ENCODE measurements at regions not wholly inside any gene's neighbourhood (a gene's known extent, or its start where the extent isn't known, plus 50 kb on each side); places are given as distances from the start of the nearest gene placed in this dataset.

DNA sequence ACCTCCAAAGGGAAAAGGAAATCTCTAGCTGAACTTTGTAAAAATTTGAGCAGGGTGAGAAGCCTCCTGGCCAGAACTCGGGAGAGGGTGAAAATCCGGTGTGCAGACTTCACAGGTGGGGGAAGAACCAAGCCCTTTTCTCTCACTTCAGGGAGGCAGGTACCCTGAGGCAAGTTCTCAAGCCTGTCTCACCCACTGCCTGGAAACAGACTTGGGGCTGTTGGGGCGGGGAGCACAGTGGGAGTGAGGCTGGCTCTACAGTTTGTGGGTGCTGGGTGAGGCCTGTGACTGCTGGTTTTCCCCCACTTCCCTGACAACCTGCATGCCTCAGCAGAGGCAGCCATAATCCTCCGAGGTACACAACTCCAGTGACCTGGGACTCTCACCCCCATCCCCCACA, 187.1 kb downstream of the KIF4B start:
- no peak for DNase-seq (ENCODE audit: low read depth in 2 of 2)

DNA sequence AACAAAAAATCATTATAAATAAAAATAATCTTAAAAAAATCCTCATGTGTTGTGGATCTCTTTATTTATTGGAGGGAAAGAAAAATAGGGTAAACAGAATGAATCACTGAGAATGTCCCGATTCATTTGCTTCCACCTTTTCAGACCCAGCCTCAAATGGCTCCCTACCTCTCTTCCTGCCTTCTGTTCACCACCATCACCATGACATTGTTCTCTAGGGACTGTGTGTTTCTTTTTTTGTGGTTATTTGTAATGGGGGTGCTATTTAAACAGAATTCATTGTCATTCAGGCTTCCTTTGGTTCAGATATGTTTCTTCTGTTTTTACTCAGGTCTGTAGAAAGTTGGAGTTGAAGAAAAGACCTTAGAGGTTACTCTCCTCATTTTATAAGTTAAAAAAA, 198.2 kb downstream of the KIF4B start:
- DNase-seq (ENCODE audit: low read depth in 2 of 2), result no peak

DNA sequence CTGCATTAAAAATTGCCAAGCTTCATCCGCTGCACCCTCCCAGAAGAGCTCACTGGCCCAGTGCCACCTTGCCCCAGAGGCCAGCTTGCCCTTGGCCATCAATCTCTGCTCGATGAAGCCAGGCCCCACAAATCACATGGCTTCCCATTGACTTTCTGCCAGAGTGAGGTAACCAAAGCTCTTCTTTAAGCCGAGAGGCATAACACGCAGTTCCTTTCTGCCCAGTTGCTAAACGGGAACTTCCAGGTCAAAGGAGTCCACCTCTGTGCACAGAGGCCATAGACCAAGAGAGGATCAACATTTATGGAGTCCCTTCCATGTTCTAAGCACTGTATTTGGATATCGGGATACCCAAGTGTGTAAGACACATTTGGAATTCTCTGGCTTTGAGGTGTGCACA, 208.8 kb downstream of the KIF4B start:
- no peak for DNase-seq (ENCODE audit: low read depth in 2 of 2)

DNA sequence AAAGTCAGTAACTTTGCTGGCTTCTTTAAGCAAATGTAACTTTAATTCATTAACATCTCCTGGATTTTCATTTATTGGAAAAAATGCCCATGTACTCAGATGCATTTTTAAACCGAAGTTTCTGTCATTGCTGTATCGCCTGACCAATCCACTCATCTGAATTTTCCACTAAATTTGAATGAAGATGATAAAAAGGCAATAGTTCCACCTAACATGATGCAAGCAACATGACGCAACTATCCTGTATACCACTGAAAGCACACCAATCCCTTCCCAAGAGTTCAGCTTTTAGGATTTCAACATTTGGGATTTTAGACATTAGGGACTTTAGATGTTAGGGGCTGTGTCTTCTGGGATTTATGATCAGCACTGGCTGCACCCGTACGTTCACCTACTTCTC, 215.6 kb downstream of the KIF4B start:
- no peak for DNase-seq (ENCODE audit: low read depth in 2 of 2)

DNA sequence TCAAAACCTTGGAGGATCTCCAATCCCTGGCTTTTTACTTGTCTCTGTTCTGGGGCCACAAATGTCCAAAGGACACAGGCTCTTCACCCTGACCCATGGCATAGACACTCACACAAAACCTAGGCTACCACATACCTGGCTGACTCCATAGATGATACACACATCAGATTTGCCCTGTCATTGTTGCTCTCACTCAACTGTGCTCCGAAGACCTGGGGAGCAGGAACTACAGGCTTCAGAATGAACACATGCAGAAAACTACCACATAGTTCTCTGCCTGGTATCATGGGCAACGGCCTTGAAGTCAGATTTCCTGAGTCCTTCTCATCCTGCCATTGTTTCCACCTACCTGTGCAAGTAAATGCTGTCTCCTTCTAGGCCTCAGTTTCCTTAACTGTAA, 226.2 kb downstream of the KIF4B start:
- DNase-seq (ENCODE audit: low read depth in 2 of 2), result no peak

DNA sequence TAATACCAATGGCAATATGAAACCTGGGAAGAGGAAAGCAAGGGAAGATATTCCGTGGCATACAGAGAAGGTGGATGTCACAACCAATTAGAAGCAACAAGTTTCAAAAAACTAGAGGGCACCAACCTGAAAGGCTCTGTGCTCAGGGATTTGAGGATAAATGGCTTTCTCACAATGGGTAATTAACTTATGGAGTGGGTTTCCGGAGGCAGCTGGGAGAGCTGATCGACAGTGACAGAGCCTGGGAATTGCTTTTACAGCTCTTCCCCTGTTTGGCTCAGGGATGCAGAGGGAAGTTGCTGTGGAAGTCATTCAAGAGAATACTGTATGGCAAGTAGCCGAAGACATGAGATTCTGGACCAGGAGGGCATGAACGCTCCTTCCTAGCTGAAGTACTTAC, 237.0 kb downstream of the KIF4B start:
- no peak for DNase-seq (ENCODE audit: low read depth in 2 of 2)

DNA sequence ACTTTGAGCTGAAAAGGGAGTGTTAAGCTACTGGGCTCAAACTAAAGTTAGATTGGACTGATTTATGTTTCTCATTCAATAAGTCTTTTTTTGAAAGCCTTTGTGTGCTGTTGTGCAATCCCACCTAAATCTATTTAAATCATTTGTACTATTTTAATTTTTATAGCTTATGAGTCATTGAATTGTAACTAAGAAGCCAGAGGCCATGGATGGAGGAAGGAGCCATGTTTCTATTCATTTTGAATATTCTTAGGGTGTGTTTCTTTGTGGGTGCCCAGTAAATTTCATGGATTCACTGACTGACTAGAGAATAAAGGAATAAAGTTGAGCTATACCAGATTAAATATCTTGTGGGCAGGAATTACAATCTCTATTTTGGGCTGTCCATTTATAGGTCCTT, 238.5 kb downstream of the KIF4B start:
- no peak for DNase-seq (ENCODE audit: low read depth in 2 of 2)

DNA sequence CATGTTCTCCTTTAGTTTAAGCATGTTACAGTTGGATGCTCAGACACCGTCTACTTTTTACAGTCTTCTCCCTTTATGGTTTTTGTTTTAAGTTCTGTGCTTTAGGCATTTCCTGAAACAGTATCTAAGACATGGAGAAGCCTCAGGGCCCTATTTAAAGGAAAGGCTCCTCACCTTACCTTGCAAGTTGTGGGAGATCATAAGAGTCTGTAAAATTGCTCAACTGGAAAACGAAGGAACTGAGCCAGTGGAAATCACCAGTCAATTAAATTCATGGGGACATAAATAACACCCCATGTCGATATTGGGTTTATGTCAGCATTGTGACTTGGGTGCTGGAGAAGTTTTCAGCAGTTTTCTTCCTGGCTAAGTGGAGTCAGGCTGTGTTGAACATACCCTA, 239.2 kb downstream of the KIF4B start:
- DNase-seq (ENCODE audit: low read depth in 2 of 2), result no peak

DNA sequence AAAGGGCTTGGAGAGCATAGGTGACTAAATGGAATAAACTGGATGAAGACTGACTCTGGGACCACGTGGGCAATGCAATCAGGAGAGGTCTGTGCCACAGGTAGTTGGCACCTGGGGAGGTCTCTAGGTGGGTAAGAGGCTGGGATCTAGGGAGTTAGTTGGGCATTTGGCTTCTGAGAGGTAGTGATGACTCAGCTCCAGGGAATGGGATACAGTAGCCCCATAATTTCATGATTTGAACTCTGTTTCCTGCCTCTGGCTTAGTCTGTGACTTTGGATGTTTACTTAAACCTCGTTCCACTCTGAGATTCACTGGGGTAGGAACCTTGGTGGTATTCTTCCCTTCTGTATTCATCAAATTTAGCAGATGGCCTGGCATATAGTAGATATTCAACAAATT, 240.8 kb downstream of the KIF4B start:
- DNase-seq (ENCODE audit: low read depth in 2 of 2), result no peak

DNA sequence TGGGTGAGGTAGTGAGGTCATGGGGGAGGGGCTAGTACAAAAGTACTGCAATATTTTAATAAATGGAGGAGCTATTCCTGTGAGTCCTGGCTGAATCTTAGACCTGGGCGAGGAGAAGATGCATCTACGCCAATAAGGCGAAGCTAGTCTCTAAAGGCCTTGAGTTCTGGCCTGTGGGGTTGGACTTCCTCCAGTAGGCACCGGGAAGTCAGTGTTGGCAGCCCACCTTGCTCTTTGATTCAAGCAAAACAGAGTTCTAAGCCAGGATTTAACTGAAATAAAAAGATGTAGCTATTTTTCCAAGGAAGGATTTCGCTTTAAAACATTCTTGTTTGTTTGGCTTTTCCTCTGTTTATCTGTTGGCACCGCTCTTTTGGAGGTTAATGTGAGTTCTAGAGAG, 244.6 kb downstream of the KIF4B start:
- no peak for DNase-seq (ENCODE audit: low read depth in 2 of 2)

DNA sequence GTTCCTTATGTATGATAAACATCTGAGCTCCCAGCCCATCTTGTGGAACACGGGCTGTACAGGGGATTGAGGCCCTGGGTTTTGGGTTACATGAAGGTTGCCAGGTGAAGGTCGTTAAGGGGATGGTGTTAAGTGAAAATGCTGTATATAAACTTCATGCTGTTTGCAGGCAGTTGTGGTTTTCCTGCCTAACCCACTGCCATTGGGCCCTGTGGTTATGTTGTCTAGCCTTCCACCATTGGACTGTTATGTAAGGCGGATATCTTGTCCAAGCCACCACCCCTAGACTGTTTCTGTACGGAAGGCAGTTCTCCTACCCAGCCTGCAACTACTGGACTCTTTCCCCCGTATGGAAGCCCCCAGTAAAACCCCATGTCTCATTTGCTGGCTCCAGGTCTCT, 246.1 kb downstream of the KIF4B start:
- DNase-seq (ENCODE audit: low read depth in 2 of 2), result no peak

DNA sequence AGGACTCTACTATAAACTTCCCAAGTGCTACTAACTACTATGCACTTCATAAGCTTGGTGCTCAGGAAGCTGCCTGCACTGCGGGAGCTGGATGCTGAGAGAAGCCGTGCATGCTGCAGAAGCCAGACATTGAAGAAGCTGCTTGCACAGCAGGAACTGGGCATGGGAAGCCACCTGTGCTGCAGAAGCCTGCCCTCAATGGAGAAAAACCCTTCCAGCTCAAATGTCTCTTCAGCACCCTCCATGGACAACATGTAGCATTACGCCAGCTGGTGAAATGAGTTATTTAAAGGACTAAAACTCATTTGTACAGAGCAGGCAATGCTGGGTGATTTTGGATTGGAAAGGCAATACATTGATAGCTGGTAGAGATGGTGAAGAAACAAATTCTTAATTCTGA, 247.2 kb downstream of the KIF4B start:
- DNase-seq (ENCODE audit: low read depth in 2 of 2), result no peak

DNA sequence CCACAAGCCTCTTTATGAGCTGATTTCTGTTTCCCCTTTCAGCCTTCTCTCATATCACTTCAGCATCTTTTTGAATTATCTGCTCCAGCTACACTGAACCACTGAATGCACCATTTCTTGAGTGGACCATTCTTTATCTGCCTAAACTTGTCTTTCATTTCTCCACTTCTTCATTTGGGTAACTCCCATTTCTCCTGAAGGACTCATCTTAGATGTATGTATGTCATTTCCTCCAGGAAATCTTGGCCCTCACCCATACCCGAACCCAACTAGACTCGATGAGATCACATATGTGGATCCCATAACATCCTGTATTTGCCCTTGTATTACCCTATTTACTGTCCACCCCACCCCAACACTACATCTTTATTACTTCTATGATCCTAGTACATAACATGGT, 249.8 kb downstream of the KIF4B start:
- DNase-seq (ENCODE audit: low read depth in 2 of 2), result no peak

DNA sequence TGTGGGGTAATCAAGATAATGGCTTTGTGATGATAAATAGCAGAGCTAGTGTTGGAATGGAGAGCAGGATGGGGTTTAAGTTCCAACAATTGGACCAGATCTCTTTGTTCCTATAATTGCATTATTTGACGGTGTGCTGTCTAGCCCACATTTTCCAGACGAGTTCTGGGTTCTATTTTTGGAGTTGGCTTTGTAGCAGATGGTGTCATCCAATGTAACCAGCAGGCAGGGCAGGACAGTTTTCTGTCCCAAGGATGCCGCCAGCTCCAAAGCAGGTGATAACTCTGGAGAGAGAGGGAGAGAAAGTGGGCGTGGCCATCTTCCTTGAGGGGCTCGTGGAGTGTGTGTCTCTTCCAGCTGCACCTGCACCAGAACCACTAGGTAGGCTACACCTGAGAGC, 251.3 kb downstream of the KIF4B start:
- DNase-seq (ENCODE audit: low read depth in 2 of 2), result no peak

DNA sequence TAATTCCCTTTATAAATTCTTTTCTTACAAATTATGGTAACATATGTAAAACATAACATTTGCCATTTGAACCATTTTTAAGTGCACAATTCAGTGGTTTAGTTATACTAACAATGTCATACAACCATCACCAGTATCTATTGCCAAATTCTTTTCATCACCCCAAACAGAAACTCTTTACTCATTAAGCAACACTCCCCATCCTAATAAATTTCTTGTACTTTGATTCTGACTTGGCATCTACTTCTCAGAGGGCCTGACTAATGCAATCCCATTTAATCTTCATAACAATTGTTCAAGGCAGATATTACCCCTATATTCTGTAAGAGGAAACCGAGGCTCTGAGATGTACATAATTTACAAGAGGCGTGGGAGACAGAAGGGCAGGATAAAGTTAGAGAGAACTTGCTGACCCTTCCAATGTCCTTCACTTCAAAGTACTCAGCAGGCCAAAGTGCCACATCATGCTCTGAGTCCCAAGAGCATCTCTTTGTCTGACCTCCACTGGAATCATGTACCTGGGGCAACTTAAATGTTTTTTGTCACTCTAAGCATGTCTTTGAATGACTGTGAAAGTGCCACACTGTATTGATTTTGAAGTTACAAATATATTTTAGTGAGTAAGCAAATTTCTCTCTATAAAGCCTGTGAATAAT, 255.3 kb downstream of the KIF4B start:
- DNase-seq (ENCODE audit: low read depth in 2 of 2), result no peak

DNA sequence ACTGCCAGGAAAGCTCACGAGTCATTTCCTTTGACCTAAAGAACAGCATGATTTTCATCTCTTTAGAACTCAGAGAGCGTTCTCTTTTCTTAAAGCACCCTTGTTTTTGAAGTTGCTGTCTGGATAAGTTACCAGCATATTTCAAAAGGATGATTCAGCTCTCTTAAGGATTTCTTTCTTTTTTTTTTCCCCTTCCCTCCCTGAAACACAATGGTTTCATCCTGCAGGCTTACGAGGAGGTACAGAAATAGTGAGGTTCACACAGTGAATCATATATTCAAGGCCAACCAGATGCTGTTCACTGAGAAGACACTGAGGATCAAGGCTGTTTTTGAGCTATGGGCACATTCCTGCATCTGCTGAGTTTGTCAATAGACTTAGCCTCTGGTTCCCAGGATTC, 257.2 kb downstream of the KIF4B start:
- no peak for DNase-seq (ENCODE audit: low read depth in 2 of 2)

DNA sequence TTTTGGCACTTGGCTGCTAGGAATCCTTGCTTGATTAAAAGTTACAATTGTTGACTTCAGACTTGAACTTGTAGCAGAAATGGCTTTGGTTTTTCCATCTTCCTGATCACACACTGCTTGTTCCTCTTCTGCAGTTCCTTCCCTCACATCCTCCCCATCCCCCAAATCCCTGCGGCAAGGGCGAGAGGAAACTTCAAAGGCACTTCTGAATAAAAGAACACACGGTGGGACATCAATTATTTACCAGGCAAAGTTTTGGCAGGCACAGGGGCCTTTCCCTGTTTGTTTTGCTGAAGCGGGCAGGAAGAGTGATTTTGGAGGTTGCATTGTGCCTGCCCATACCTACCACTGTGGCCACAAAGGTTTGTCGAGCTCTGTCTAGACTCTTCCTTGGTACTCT, 260.9 kb downstream of the KIF4B start:
- DNase-seq (ENCODE audit: low read depth in 2 of 2), result no peak

DNA sequence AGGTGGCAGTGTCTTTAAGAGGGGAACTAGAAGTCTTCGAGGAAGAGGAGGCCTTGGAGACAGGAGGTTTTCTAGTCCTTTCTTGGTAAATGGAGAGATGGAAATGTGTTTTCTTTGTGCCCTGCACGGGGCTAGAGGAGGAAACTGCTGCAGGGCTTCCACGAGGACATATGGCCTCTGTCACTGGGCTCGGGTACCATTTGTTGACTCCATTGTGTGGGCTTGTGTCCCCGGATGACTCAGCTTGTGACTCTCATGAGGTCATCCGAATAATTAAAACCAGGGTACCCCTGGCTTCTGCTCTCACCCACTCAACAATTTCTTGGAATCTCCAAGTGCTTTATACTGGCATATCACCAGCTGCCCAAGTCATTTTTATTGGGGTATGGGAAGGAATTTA, 261.7 kb downstream of the KIF4B start:
- no peak for DNase-seq (ENCODE audit: low read depth in 2 of 2)

DNA sequence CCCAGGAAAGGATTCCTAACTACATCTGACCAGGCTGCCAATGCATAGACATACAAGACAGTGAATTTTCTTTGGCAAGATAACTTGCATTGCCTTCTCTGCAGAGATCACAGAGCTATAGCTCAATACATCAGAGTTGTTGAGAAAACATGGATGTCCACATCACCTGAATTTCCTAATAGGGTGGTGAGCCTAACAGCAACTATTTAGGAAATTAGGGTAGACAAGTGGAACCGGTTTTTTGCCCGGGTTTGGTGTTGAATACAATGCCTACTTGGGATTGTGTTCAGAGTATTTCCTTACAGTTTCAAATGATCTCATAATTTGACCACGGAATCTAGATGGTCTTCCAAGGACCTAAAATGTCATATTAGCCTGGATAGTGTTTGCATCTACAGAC, 262.7 kb downstream of the KIF4B start:
- no peak for DNase-seq (ENCODE audit: low read depth in 2 of 2)

DNA sequence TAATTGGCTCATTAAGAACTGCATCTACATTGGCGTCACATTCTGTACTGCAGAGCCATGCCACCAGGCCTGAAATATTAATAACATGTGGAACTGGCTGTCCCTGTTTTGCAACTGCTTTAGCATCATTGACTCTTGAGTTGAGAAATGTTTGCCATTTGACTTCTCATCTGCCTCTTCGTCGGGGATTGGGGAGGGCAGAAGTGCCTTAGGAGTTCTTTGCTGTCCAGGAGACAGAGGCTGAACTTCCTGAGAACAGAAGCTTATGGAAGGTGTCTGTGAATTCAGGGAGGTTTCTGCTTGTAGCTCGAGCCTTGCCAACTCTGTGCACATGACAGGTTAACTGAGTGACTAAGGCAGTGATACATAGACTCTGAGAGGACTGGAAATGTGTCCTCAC, 265.0 kb downstream of the KIF4B start:
- no peak for DNase-seq (ENCODE audit: low read depth in 2 of 2)

DNA sequence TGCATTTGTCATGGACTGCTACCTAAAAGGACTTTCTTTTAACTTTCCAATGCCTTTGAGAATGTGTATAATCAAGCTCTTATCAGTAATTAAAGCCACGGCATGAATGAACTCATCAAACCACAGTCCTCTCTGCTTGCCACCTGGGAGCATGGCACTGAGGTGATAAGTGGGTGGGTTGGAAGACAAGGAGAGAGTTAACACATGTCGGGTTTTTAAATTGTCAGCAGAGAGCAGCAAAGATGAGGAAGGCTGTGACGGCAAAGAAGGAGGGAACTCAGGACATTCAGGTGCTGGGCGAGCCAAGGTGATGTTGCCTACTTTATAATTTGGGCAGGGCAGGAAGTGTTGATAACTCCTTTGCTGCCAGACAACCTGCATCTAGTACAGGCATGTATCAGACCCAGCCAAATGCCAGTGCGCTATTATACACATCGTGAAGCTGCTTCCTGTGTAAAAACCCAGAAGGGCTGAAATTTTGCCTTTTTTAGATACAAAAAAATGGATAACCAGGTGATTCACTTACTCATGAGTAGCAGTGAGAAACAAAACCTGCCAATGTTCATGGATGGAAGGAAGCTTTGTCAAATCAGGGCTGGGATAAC, 269.1 kb downstream of the KIF4B start:
- no peak for DNase-seq (ENCODE audit: low read depth in 2 of 2)

DNA sequence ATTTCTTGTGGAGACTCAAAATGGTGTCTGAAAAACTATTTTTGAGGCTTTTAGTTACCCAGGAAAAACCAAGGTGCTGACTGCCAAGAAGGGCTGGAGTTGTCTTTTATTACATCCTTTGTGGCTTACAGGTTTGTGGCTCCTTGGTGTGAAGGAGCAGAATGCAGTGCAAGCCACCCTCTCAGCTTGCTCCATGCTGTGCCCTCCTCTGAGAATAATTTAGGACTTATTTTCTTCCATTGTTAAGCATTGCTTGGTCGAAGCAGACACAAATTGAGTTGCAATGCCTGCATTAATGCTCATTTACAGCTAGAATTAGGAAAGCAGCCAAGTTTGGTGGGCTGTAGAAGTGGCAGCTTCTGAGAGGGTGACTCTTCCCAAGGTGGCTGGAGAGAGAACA, 272.2 kb downstream of the KIF4B start:
- DNase-seq (ENCODE audit: low read depth in 2 of 2), result no peak

DNA sequence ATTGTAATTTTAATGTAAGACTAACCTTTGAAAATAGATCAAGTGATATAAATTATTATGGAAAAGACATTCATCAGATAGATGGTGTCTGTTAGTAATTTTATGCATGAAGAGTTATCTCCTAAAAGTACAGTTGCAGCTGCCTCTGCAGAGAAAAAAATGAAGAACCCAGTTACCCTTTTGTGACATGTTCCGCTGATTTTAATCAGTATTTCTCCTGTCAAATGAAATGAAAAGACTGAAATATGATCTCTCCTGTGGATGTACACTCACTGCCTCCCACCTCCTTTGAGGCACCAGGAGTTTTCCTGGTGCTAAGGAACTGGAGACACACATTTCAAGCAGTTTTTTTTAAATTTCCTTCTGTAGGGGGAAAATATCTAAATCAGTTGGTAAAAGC, 277.4 kb downstream of the KIF4B start:
- no peak for DNase-seq (ENCODE audit: low read depth in 2 of 2)

DNA sequence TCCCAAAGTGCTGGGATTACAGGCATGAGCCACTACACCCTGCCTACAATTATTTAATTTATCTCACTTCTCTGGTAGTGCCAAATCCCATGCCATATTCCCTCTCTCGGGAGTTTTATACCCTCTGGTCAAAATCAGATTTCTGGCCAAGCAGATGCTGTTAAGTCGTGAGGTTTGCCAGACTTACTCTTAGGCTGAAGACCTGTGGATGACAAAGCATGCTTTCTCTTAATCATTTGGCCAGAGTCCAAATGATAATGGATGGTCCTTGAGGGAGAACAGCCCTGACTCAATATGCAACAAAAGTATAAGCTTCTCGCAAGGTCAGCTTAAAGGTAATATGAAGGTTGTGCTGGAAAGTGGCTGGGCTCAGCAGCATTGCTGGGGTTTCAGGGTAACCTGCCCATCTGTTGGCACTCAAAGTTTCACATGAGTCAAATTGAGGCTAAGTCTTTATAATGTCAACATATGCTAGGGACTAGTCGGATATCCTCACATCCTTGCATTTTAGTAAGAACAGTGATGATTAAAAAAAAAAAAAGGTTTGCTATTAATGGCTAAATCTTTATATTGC, 280.1 kb downstream of the KIF4B start:
- DNase-seq (ENCODE audit: low read depth in 2 of 2), result no peak
